Esophagus squamous epithelium (tissue), 4 donors: ENCODE measurements at regions not wholly inside any gene's neighbourhood (a gene's known extent, or its start where the extent isn't known, plus 50 kb on each side); places are given as distances from the start of the nearest gene placed in this dataset.

Experiments used
- CTCF ChIP-seq, 6 experiments: fragments of 450-650 bp in 4 of 6; fragments of 200-600 bp in 2 of 6; sonication (generic) in 2 of 6; IDR thresholded peaks; one replicate each; pipeline ENCODE4 v1.5.1; 2016 to 2019; ENCODE audit warnings: antibody characterized with exemption in 6 of 6, mild to moderate bottlenecking in 4 of 6, moderate library complexity in 4 of 6
- POLR2A ChIP-seq, 4 donors: fragments of 450-650 bp; IDR thresholded peaks; one replicate each; pipeline ENCODE4 v1.6.1; 2017; ENCODE audit warnings: antibody characterized with exemption in 4 of 4, mild to moderate bottlenecking in 4 of 4, moderate library complexity in 3 of 4

- no peak for TF ChIP-seq CTCF (IDR thresholded peaks at IDR 0.05)
- TF ChIP-seq POLR2A (IDR thresholded peaks at IDR 0.05) = no peak
Measured at GRCh38 chr19:28284389-28284788, 928.6 kb downstream of the UQCRFS1 start.
